ENCODE measurements at regions not wholly inside any gene's neighbourhood (a gene's known extent, or its start where the extent isn't known, plus 50 kb on each side); places are given as distances from the start of the nearest gene placed in this dataset.
"Not testable (repeated sequence)": the region's sequence is repeated elsewhere in the genome, so short reads cannot be mapped to it uniquely, and the experiment has no call there.

DNA sequence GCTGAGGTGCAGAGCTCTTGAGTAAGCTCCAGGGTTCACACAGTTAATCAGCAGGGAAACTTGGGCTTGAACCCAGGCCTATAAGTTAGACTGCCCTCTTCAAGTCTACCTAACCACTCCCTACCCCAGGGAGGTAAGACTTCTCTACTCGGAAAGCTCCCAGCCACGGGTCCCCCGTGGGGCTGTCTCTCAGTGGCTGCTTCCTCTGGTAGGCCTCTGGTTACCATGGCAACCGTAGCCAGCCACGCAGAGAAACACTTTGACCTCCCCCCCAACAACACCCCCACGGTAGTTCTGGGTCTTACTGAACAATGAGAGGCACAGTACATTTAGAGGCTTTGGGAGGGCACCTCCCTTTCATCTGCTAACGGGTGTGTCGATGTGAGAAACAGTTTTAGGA is 245.2 kb downstream of the AACS start:
- no peak for DNase-seq

DNA sequence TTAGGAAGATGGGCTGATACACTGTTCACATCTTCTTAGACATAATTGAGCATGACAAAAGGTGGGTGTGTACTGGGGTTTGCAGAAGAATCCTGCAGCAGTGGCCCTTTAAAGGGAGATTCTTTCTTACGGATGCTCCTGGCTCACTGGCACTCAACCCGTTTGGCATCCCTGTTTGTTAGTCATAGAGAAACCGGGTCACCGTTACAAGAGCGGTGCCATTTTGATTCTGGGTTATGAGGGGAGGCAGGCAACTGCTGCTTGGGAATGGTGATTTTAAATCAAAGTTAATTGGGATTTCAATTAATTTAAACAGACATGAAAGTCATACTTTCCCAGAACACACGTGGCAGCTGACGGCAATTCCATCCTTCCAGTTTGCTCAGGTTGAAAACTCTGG is 245.8 kb downstream of the AACS start:
- DNase-seq, result no peak

DNA sequence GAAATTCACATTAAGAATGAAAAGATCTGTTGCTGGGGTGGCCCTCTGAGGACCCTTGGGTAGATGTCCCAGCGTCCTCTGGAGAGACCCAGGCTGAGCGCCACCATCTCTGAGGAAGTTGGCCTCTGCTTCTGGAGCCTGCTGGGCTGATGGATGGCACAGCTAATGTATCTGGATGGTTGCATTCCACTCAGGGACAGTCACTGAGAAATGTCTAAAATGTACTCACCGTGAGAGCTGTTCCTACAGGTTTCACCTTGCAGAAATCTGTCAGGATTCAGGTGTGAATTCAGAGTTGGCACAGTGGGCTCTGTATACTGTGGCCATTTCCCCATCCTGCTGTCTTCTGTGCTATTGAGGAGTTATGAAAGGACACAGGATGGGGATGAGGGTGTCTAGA is 247.2 kb downstream of the AACS start:
- no peak for DNase-seq

DNA sequence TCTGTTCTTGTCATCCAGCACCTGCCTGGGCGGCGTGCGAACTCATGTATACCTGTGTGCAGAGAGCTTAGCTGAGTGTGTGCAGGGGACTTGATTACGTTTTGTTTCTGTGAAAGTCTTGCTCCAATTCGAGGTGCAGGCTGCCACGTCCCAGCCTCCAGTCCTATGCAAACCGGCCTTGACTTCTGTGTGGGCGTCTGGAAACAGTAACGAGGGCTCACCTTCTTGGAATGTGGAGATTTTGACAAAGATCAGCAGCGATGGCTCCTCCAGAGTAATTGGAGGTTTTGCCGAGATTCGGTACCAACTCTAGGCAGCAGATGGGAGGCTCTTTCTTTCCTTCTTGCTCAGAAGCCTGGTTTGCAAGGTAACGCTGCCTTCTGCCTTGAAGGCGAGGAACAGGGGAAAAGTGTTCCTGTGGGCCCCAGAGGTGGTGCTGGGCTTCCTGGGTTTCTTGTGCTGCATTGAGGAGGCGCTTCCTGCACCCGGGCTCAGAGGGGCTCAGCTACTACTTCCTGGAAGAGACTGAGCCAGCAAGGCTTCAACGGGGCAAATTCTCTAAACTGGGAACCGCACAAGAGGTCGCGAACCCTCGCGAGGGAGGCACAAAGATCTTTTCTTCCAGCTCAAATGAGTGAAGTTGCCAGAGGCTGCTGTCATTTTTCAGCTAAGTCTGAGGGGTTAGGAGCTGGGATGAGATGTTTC is 249.0 kb downstream of the AACS start:
- no peak for DNase-seq

DNA sequence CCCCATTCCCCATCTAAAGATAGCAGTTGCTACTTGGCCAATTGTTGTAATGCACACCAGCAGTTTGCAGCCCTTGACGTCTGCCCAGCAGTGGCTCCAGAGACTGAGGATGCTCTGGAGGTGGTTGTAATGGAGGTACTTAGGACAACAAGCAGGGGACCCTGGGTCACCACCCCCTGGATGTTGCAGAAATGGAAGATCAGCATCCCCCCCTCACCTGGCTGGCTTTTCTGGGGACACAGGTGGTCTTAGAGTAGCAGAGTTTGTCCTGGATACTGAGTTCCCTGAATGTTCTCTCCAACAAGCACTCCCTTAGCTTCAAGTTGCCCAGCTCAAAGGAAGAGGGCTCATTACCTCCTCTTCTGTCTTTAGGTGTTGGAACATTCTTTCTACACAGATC is 250.5 kb downstream of the AACS start:
- DNase-seq, result no peak

DNA sequence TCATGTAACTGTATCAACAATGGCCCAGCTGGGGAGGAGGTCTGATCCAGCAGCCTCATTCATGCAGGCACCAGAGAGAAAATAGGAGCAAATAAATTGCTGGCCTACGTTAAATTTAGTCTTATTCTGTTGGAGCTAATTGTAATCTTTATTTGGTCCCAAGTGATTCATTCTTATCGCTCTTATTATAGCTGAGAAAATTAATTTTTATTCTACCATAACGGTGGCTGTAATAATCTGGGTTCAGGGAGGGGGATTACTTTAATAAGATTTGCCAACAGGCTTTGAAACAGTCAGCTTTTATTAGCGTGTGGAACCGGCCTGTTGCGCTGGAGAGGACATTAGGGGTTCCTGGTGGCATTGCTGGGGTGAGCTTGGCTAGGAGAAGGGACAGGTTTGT is 254.9 kb downstream of the AACS start:
- no peak for DNase-seq

DNA sequence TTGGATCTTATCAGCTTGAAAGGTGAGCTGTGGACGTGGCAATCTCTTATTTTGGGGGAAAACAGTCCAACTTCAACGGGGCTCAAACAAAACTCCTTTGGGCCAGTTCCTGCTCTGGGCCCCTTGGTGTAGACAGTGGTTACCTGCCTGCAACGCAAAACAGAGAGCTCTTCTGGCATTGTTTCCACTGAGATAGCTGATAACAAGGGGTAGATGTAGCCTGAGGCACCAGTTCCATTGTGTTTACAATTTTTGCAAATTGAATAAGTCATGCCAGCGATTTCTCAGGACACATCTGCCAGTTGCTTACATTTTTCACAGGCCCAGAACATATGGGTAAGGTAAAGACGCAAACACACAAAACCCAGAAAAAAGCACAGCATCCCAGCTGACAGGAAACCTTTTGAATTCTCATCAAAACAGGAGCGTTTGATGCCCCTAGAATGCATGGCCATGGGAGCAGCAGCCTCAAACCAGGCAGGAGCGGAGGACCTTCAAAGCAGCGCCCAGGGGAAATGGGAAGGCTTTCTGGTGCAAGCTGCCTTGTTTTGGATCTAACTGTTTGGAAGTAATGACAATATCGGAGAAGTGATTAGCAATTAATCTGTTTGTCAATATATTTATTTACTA is 259.7 kb downstream of the AACS start:
- no peak for DNase-seq

DNA sequence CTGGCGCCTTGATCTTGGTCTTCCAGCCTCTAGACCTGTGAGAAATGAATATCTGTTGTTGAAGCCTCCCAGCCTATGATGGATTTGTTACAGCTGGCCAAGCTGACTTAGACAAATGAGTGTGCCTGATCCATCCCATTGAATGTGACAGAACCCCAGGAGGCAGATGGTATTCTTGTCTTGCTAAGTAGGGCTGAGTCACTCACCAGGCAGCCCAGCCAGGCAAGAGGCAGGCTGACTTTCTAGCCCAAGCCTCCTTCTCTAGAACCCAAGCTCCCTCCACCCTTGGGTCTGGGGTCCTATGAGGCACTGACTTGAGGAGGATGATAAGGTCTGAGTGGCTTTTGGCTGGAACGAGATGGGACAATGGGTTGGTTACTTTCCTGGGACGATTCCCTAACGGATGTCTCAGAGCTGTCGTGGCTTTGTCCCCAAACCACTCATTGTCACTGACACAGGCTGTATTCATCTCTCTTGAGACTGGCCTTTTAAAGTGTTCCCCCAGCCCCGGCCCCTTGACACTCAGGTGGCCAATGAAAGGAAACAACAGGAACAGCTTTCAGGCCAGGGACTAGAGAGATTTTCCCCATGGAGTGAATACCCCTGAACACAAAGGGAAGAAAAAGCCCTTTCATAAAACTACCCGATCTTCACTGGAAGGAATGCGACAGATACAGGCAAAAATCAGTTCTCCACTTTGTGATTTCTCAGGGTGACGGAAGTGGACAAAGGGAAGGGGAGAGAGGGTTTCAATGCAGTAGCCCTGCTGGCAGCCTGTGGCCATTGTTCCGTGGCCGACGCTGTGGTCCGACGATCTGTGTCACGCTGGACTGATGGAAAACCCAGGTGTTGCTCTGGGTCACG is 264.2 kb downstream of the AACS start:
- DNase-seq, result no peak

DNA sequence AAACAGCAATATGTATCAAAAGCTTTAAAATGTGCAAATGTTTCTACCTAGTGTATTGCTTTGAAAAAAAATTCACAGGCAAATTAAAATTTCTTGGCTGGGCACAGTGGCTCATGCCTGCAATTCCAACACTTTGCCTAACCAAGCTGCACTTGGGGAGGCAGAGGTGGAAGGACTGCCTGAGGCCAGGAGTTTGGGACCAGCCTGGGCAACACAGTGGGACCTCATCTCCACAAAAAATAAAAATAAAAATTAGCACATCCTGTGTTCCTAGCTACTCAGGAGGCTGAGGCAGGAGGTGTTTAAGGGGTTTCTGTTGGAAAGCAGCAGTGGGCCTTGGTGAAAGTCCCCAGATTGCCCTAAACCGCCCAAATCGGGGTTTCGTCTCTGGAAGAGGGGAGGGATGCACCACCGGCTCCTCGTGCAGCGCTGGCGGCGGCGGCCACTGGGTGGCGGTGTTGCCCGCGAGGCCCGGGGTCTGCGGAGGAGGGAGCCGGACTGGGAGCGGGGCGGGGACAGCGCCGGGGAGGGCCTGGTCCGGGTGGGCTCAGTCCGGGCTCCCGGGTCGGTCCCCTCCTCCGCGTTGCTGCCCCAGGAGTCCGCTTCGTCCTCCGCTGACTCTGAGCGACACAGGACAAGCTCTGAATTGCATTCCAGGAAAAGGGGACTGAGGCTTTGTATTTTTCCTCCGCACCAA is 265.6 kb downstream of the AACS start:
- DNase-seq, result peak; percentile 15 to 77 (median 49)

DNA sequence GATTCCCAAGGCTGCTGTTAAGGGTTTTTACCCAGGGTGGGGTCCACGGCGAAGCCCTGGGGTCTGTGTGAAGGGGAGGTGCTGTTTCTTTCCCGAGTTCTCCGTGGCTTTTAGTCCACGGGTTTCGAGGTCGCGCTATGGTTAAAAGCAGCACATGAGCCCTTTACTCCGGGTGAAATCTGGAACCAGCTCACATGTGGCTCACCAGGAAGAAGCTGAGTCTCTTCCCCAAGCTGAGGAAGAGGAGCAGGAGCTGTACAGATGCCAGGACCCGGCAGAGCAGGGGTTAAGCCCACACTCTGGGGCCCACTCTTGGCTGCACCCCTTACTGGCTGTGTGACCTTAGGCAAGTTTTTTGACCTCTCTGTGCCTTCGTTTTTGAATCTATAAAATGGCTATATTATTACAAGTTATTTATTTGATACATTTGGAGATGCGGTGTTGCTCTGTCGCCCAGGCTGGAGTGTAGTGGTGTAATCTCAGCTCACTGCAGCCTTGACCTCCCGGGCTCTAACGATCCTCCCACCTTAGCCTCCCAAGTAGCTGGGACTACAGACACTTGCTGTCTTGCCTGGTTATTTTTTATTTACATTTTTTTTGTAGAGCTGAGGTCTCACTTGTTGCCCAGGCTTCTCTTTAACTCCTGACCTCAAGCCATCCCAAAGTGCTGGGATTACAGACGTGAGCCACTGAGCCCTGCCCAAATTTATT is 266.3 kb downstream of the AACS start:
- no peak for DNase-seq

DNA sequence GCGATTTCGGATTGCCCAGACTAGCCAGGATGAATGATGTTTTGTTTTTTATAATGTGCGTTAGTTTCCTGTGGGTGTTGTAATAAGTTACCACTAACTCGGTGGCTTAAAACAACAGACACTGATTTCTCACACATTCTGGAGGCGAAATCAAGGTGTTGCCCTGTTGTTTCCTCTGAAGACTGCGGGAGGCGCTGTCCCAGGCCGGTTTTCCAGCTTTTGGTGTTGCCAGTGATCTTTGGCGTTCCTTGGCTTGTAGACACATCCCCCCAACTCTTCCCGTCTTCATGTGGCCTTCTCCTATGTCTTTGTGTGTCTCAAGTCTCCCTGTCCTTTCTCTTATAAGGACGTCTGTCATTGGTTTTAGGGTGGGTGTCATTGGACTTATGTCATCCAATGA is 267.7 kb downstream of the AACS start:
- no peak for DNase-seq

DNA sequence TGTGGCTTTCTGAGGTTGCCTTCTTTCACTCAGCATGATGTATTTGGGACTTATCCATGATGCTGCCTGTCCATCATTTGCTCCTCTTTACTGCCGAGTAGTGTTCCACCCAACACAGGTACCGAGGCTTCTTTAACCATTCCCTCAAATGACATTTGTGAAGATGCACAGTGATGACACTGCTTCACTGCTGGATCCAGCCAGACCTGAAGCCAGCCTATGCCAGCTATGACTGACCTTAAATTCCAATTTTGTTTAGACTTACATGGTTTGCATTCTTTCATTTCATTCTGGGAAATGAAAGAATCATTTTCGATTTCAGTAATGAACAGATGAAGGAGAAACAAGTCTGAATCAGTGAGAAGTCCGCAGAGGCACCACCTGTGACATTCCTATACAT is 271.0 kb downstream of the AACS start:
- DNase-seq, result no peak

DNA sequence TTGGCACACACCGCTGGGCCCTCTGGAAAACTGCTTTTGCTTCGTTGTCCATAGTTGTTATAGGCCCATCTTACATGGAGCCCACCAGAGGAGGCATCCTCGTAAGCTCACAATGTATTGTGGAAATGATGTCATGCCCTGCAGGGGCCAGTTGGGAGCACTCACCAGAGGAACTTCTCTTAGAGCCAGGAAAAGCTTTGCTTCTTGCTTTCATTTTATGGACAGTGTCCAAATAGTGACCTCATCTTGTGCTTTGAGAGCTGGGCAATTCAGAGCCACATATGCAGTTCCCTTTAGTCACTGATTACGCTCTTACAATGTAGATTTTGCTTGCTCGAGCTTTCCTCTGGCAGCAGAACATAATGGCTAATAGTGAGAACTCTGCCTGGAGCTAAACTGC is 275.6 kb downstream of the AACS start:
- DNase-seq, result peak; percentile 65 to 91 (median 84)

DNA sequence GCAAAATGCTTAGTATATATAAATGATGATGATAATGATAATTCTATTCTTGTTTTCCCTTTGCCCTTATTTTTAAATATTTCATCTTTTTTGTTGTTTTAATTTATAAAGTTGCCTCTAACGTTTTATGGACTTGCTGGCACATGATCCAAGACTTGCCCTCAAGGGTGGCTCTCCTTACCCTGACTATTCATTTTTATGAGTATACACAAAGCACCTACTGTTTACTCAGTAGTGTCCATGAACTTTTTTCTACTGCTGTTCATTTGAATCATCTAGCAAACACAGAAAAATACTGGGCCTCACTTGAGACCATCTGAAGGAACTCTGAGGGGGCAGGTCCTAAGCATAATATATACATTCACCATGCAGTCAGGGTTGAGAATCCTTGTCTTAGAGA is 276.2 kb downstream of the AACS start:
- no peak for DNase-seq

DNA sequence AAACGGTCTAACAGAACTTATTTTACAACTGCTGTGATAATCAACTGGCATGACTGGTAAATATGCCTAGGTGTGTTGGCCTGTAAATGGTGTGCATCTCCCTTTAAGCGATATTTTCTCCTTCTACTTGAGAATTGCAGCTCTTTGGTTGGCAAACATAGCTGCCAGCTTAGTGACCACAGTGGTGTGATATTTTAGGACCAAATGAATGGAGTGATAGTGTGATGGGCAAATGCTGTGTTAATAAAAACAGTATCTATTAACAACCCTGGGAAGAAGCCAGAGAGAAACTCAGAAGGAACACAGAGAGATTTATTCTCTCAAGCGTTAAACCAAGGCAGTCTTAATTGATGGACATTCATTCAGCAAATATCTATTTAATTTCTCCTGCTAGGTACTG is 278.4 kb downstream of the AACS start:
- no peak for DNase-seq

DNA sequence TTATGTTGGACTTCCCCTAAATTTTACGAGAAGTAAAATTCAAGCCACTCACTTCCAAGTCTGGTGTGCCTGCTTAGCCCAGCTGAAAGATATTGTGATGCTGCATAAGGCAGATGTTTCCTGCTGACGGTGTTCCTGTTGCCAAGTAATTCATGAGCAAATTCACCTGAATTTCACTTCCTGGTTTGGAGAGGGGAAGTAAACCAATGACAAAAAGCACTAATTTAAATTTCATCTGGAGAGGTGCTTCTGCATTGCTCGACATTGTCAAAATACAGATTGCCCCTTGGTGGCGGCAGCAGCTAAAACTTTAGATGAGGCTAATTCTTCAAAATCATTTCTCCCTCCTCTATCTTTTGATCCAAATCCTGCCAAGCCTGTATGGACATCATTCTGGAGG is 281.1 kb downstream of the AACS start:
- DNase-seq, result peak in 1 of 3 donors; percentile 30

DNA sequence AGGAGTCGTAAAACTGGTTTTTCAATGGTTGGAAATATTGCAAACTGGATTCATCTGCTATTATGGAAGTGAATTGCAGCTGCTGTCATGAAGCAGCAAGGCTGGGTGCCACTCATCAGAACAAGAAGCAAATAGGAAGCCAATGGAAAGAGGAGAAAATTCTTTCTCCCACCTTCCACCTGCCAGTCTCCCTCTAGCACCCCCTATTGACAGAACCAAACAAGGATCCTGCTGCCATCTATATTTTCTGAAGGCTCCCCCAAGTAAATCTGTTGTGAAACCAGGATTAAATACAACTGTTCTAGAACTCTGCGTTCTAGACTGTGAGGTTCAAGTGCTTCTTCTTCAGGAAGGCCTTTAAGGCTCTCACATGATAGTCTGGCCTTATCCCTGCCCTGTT is 286.6 kb downstream of the AACS start:
- DNase-seq, result no peak

DNA sequence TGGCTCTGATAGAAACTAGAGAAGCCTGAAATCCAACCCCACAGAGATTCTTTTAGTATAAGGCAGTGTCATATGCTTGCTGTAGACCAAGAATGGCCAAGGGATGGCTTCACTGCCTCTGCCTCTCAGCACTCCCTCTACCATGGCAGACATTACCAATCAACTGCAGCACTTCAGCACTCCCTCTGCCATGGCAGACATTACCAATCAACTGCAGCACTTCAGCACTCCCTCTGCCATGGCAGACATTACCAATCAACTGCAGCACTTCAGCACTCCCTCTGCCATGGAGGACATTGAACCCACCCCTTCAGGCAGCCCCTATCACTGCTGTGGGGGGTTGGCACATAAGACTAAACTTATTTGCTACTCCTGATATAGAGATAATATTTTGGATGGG is 287.8 kb downstream of the AACS start:
- not testable (repeated sequence) for DNase-seq

DNA sequence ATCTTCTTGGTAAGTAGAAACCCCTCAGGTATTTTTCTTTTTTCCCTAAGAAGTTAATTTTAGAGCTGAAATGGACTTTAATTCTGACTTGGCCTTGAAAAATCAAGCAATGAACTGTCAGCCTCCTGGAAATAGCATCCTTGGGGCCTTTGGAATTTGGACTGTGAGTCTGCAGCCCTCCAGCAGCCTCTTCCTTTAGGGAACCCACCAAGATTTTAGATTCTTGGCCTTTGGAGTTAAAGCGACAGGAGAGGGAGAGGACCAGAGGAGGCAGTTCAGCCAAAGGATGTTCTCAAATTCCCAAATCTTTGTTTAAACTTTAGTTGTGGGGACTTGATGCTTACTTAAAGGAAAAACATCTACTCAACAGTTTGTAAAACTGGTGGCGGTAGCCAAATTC is 288.6 kb downstream of the AACS start:
- peak in 1 of 3 donors; percentile 53 for DNase-seq

DNA sequence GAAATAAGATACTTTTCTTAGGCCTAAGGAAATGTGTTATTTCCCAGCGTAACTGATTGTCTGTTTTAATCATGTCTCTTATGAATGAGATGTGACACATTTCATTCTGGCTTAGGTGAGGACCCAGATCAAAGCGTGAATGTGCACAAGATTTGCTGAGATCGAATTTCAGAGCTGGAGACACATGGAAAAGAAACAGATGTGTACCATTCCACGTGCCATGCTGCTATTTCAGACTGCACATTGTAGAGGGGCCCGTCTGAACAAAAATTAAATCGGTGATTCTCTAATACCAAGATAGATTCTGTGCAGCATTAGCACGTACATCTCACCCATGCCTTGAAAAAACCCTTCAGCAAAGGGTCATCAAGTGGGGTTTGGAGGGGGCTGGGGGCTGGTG is 290.4 kb downstream of the AACS start:
- DNase-seq, result no peak

DNA sequence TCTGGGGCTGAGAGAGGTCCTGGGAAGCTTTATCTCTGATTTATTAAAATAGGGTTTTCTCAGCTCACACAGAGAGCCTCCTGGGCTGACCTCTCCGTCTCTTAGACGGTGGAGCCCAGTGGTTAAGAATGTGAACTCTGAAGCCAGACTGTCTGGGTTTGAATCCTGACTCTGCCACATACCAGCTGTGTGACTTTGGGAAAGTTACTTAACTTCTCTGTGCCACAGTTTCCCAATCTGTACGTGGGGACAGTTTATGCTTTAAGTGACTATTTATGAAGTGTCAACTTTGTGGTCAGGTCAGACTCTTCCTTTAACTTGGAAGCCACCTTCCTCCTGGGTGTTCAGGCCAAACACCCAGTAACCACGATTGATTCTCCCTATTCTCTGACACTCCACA is 290.9 kb downstream of the AACS start:
- no peak for DNase-seq

DNA sequence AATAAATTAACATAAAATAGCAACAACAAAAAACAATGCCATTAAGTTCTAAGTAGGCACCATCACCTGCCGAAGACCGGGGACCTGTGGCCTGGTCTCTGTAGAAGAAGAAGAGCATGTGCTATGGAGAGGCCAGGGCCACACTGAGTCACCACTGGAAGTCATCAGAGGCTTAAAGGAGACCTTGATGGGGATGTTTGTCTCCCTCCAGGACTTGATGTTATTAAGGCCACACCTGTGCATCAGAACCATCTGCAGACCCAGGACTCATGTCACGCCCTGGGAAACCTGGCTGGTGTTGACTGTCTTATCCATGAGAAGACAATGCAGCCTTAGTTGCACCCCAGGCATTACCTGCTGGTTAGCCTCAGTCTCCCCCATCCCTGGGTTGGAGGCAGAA is 292.3 kb downstream of the AACS start:
- DNase-seq, result no peak

All from muscle of back (tissue), 3 donors.